ENCODE measurements at regions not wholly inside any gene's neighbourhood (a gene's known extent, or its start where the extent isn't known, plus 50 kb on each side); places are given as distances from the start of the nearest gene placed in this dataset.

DNA sequence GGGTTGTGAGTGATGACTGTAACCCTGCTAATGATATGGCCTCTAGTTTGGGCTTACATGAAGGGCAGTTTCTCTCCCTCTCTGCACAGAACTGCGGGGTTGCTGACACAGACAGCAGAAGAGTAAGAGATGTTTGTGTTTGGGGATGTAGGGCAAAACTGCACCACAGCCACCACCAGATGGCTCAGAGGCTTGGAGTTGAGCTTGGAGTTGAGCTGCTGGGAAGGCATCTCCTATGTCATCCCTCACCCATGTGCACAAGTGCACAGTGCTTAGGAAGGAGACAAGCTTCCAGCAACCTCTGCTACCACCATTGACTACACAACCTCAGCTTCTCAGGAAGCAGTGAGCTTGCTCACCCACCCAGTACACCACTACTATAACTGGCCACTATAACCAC is 303.9 kb upstream of the DEFB112 start:
- Histone ChIP-seq H3K27ac (no peak overlapping the region), H3K4me3 (no peak overlapping the region), H3K9me3 (no peaks in the 10 kb centered on the region), H3K9ac (ENCODE audit: low read depth in 2 of 2, low read length in 2 of 2) (no peak overlapping the region), H3K4me1 (no peaks in the 10 kb centered on the region), H3K27me3 (no peaks in the 10 kb centered on the region), H3K36me3 (no peaks in the 10 kb centered on the region)
- TF ChIP-seq, protein P1, sequence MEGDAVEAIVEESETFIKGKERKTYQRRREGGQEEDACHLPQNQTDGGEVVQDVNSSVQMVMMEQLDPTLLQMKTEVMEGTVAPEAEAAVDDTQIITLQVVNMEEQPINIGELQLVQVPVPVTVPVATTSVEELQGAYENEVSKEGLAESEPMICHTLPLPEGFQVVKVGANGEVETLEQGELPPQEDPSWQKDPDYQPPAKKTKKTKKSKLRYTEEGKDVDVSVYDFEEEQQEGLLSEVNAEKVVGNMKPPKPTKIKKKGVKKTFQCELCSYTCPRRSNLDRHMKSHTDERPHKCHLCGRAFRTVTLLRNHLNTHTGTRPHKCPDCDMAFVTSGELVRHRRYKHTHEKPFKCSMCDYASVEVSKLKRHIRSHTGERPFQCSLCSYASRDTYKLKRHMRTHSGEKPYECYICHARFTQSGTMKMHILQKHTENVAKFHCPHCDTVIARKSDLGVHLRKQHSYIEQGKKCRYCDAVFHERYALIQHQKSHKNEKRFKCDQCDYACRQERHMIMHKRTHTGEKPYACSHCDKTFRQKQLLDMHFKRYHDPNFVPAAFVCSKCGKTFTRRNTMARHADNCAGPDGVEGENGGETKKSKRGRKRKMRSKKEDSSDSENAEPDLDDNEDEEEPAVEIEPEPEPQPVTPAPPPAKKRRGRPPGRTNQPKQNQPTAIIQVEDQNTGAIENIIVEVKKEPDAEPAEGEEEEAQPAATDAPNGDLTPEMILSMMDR (IDR thresholded peaks at IDR 0.05), result no peak
- DNase-seq, result no peak
- intact Hi-C loops (cut with DNase I), result no loop called here

DNA sequence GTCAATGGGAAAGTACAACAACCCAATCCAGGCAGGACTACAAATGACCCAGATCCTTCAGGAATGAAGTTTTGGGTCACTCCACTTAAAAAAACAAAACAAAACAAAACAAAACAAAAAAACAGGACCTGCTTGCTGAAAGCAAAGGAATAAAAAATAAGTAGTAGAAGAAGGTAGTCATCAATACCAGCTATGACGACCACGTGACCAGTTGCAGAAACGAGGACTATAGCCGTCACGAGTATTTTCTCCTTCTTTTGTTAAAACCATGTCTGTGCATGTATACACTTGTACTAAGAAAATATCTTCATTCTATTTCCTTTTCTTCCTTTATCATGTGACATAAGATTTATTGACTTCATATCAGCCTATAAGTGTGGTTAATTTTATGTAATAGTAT is 308.4 kb upstream of the DEFB112 start:
- intact Hi-C loops (cut with DNase I), result no loop called here
- no peak for DNase-seq

DNA sequence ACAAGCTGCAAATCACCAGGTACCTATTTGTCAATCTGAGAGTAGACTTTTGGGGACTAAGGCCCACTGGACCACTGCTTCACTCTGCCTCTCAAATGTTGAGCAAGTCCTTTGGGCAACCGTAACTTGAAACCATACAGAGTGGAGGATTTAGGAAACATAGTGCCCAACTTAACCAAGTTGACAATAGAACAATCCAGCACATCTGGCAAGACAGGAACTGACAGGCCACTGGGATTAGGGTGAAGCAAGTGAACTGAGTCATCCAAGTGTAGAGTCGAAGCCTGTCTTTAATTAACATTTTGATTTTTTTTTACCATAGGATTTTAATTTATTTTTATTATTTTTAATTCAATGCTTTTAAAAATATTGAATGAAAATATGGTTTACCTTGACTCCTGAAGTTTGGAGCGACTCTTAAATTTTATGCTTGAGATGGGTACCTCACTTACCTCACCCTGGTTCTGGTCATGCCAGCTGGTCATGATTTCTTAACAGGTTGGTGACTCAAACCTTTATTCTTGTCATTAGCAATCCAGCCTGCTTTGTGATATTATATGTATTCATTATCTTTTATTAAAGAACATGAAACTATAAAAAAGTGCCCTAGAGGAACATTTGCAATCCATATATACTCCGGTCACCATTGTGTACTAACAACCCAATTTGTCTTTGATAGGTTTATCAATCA is 312.1 kb upstream of the DEFB112 start:
- intact Hi-C loops (cut with DNase I), result no loop called here
- no peak for DNase-seq
- Histone ChIP-seq H3K27me3 (no peaks in the 10 kb centered on the region), H3K27ac (no peak overlapping the region), H3K9me3 (no peaks in the 10 kb centered on the region), H3K4me3 (no peak overlapping the region), H3K4me1 (no peaks in the 10 kb centered on the region), H3K9ac (ENCODE audit: low read depth in 2 of 2, low read length in 2 of 2) (no peak overlapping the region), H3K36me3 (no peaks in the 10 kb centered on the region)
- TF ChIP-seq, protein P1 (IDR thresholded peaks at IDR 0.05), result no peak

More for the DNA sequence above, 308.4 kb upstream of the DEFB112 start:
- H3K4me1 ChIP-seq, result no peaks in the 10 kb centered on the region
- H3K9ac ChIP-seq (ENCODE audit: low read depth in 2 of 2, low read length in 2 of 2), result no peak overlapping the region
- no peak overlapping the region for H3K4me3 ChIP-seq
- H3K36me3 ChIP-seq, result no peaks in the 10 kb centered on the region
- no peaks in the 10 kb centered on the region for H3K27me3 ChIP-seq
- TF ChIP-seq, protein P1 (IDR thresholded peaks at IDR 0.05), result no peak
- no peak overlapping the region for H3K27ac ChIP-seq
- H3K9me3 ChIP-seq, result no peaks in the 10 kb centered on the region

DNA sequence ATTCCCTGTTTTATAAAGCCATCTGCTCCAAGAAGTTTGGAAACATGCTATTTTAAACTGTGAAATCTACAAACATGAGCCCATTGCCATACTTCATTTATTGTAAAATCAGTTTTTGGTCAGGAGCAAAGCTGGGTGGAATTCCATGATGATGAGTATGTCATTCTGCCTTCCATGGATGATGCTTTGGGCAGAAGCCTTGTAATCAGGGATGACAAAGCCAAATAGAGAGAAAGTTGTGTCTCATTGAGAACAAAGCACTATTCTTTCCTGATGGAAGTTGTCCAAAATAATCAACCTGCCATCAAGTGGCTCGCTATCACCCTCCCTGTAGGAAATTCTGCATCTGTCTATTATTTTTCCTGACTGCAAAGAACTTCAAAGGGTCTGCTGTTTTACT is 313.0 kb upstream of the DEFB112 start:
- TF ChIP-seq, protein P1 (IDR thresholded peaks at IDR 0.05), result no peak
- no peak overlapping the region for H3K9ac ChIP-seq (ENCODE audit: low read depth in 2 of 2, low read length in 2 of 2)
- intact Hi-C loops (cut with DNase I), result no loop called here

DNA sequence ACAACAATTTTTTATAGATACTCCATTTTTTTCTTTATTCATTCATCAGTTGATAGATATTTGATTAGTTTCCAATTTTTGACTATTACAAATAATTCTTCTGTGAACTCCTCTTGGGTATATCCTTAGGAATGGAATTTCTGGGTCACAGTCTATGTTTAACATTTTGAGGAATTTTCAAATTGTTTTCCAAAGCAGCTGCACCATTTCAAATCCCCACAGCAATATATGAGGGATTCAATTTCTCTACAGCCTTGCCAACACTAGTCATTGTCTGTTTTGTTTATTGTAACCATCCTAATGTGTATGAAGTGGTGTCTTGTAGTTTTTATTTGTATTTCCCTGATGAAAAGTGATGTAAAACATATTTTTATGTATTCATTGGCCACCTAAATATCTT is 320.3 kb upstream of the DEFB112 start:
- no peaks in the 10 kb centered on the region for H3K9me3 ChIP-seq
- H3K36me3 ChIP-seq, result no peaks in the 10 kb centered on the region
- no peak overlapping the region for H3K4me3 ChIP-seq
- no peak overlapping the region for H3K9ac ChIP-seq (ENCODE audit: low read depth in 2 of 2, low read length in 2 of 2)
- H3K4me1 ChIP-seq, result no peaks in the 10 kb centered on the region
- H3K27me3 ChIP-seq, result no peaks in the 10 kb centered on the region
- TF ChIP-seq, protein P1 (IDR thresholded peaks at IDR 0.05), result no peak
- no peak for DNase-seq
- H3K27ac ChIP-seq, result no peak overlapping the region
- intact Hi-C loops (cut with DNase I), result no loop called here

More for the DNA sequence above, 313.0 kb upstream of the DEFB112 start:
- Histone ChIP-seq H3K27ac (no peak overlapping the region), H3K27me3 (no peaks in the 10 kb centered on the region), H3K36me3 (no peaks in the 10 kb centered on the region), H3K9me3 (no peaks in the 10 kb centered on the region), H3K4me3 (no peak overlapping the region), H3K4me1 (no peaks in the 10 kb centered on the region)
- no peak for DNase-seq

Measured in colonic mucosa (tissue), 4 donors.